Panc1 (cell line): ENCODE measurements at regions not wholly inside any gene's neighbourhood (a gene's known extent, or its start where the extent isn't known, plus 50 kb on each side); places are given as distances from the start of the nearest gene placed in this dataset.

Source experiments
- ATAC-seq: fragments of 200-7000 bp; cut with Tn5 transposase; 2 replicates; pipeline ENCODE4 v1.9.1; 2020; ENCODE audit warnings: mild to moderate bottlenecking, moderate library complexity
- BruUV-seq: library from RNA; stranded (reverse); fragments of 400-500 nt; replicated peaks from 2 replicates; lab custom pipeline; 2021; lab: Mats Ljungman, UMichigan
- CTCF ChIA-PET: fragments of 300-600 bp; sonication (Branson Sonifier 250); formaldehyde crosslinking; loops from one replicate; lab custom pipeline; 2022; ENCODE audit warnings: antibody characterized with exemption; lab: Charles Lee
- POLR2A ChIA-PET: fragments of 300-600 bp; sonication (Branson Sonifier 250); formaldehyde crosslinking; loops from one replicate; lab custom pipeline; 2022; ENCODE audit warnings: antibody characterized with exemption; lab: Charles Lee
- DNase-seq: peaks from one replicate; pipeline ENCODE4 v3.0.0-alpha.2; 2010; ENCODE audit warnings: low read depth, low spot score
- H3K27ac ChIP-seq: 2 replicates; pipeline ENCODE4 v1.5.1; 2011; ENCODE audit warnings: mild to moderate bottlenecking, low read length, inconsistent platforms
- H3K27me3 ChIP-seq: fragments of 200-500 bp; sonication (Bioruptor generic); 2 replicates; pipeline ENCODE4 v1.6.0; 2014; ENCODE audit warnings: low read length, inconsistent platforms; ENCODE audit not compliant: control insufficient read depth, insufficient read depth
- H3K36me3 ChIP-seq: fragments of 200-500 bp; sonication (Bioruptor generic); 2 replicates; pipeline ENCODE4 v1.5.1; 2014; ENCODE audit warnings: inconsistent platforms, mild to moderate bottlenecking, low read length, moderate library complexity; ENCODE audit not compliant: control insufficient read depth, insufficient read depth
- H3K4me1 ChIP-seq: 2 replicates; pipeline ENCODE4 v1.5.1; 2011; ENCODE audit warnings: inconsistent platforms, mild to moderate bottlenecking, low read length, moderate library complexity; ENCODE audit not compliant: control insufficient read depth, insufficient read depth
- H3K4me3 ChIP-seq, 2 experiments: 2 replicates each; pipeline ENCODE4 v1.5.1; 2011 to 2012; ENCODE audit warnings: low read depth in 2 of 2, low read length in 2 of 2, mild to moderate bottlenecking in 2 of 2, inconsistent platforms in 1 of 2, moderate library complexity in 1 of 2
- H3K9me3 ChIP-seq: fragments of 200-500 bp; sonication (Bioruptor generic); 2 replicates; pipeline ENCODE4 v1.5.1; 2014; ENCODE audit warnings: low read depth, mild to moderate bottlenecking, inconsistent platforms, low read length, moderate library complexity; ENCODE audit not compliant: control insufficient read depth, insufficient read depth
- CTCF ChIP-seq: fragments of 450-650 bp; IDR thresholded peaks from 2 replicates; pipeline ENCODE4 v1.5.1; 2017; ENCODE audit warnings: mild to moderate bottlenecking
- POLR2AphosphoS5 ChIP-seq: IDR thresholded peaks from 2 replicates; pipeline ENCODE4 v1.6.1; 2012; ENCODE audit warnings: mild to moderate bottlenecking, low read depth, low read length, moderate library complexity
- REST ChIP-seq, 2 experiments: IDR thresholded peaks; 2 replicates each; pipeline ENCODE4 v1.6.1; 2011 to 2012; ENCODE audit warnings: low read depth in 2 of 2, control low read depth in 1 of 2, low read length in 1 of 2, mild to moderate bottlenecking in 1 of 2, moderate library complexity in 1 of 2; ENCODE audit not compliant: insufficient read depth in 1 of 2
- SIN3A ChIP-seq: IDR thresholded peaks from 2 replicates; pipeline ENCODE4 v1.6.1; 2012; ENCODE audit warnings: low read depth, mild to moderate bottlenecking, low read length, moderate library complexity, borderline replicate concordance; ENCODE audit not compliant: insufficient read depth
- TCF7L2 ChIP-seq: IDR thresholded peaks from 2 replicates; pipeline ENCODE4 v1.6.1; 2011; ENCODE audit warnings: mild to moderate bottlenecking, low read depth, low read length, inconsistent platforms
- in situ Hi-C: cut with HindIII; loops from 2 replicates; pipeline ENCODE4 v1.10.0; 2016; ENCODE audit warnings: low sequenced_read_pairs, low pct_unique_long_range_greater_than_20kb
- intact Hi-C: fragments of 100-400 bp; cut with micrococcal nuclease; formaldehyde crosslinking; loops from one replicate; pipeline ENCODE4 v1.10.0; 2022; ENCODE audit not compliant: unreplicated experiment

DNA sequence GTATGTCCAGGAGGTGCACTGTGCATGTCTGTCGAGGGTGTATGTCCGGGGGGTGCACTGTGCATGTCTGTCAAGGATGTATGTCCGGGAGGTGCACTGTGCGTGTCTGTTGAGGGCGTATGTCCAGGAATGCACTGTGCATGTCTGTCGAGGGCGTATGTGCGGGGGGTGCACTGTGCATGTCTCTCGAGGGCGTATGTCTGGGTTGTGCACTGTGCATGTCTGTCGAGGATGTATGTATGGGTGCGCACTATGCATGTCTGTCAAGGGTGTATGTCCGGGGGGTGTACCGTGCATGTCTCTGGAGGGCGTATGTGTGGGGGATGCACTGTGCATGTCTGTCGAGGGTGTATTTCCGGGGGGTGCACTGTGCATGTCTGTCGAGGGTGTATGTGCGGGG lies 249.3 kb upstream of the MYT1L start:
- TF ChIP-seq REST (IDR thresholded peaks at IDR 0.05; ENCODE audit: insufficient read depth in 1 of 2, low read depth in 2 of 2, low read length in 1 of 2) (no peak), POLR2AphosphoS5 (no peak), TCF7L2 (no peak)
- ChIA-PET POLR2A (no interaction called here), CTCF (no interaction called here)
- no peak overlapping the region for H3K4me3 ChIP-seq
- no peaks in the 10 kb centered on the region for H3K36me3 ChIP-seq
- H3K27ac ChIP-seq = no peak overlapping the region
- no peaks in the 10 kb centered on the region for H3K9me3 ChIP-seq
- intact Hi-C loops (no loop called here), in situ Hi-C loops (no loop called here)
- DNase-seq (no peak), ATAC-seq (no peak)
- H3K4me1 ChIP-seq = no peaks in the 10 kb centered on the region
- BruUV-seq = no TSS peak
- H3K27me3 ChIP-seq = 0 out of 2 replicates have a peak, but pooled peaks cover 2% of the 10 kb centered on the region

DNA sequence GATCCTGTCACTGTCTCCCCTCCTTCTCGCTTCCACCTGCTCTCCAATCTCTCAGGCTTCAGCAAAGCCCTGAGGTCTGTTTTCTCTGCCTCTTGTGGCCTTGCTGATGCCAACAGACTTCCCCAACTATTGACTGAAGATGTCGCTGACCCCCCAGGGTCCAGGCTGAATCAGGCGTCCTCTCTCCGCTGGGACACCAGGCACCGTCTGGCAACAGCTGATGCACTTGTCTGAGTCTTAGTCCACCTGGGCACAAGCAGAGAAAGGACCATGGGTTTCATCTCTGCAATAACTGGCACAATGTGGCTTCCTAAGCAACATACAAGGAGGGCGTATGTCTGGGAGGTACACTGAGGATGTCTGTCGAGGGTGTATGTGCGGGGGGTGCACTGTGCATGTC lies 248.7 kb upstream of the MYT1L start:
- no peak overlapping the region for H3K27ac ChIP-seq
- ChIA-PET CTCF (no interaction called here), POLR2A (no interaction called here)
- in situ Hi-C loops (no loop called here), intact Hi-C loops (no loop called here)
- TF ChIP-seq SIN3A (no peak), CTCF (no peak), TCF7L2 (no peak), POLR2AphosphoS5 (no peak), REST (IDR thresholded peaks at IDR 0.05; ENCODE audit: insufficient read depth in 1 of 2, low read depth in 2 of 2, low read length in 1 of 2) (no peak)
- 0 out of 2 replicates have a peak, but pooled peaks cover 2% of the 10 kb centered on the region for H3K27me3 ChIP-seq
- H3K9me3 ChIP-seq = no peaks in the 10 kb centered on the region
- ATAC-seq = no peak
- no peak for DNase-seq
- no peak overlapping the region for H3K4me3 ChIP-seq
- BruUV-seq = no TSS peak
- no peaks in the 10 kb centered on the region for H3K36me3 ChIP-seq
- no peaks in the 10 kb centered on the region for H3K4me1 ChIP-seq
